OCI-LY7 (cell line): ENCODE measurements at regions not wholly inside any gene's neighbourhood (a gene's known extent, or its start where the extent isn't known, plus 50 kb on each side); places are given as distances from the start of the nearest gene placed in this dataset.

ENCODE experiments used
- BruUV-seq: library from RNA; stranded (reverse); fragments of 400-500 nt; replicated peaks from 2 replicates; lab custom pipeline; 2021; lab: Mats Ljungman, UMichigan
- CTCF ChIA-PET: fragments of 300-600 bp; sonication (Branson Sonifier 250); formaldehyde crosslinking; loops from one replicate; lab custom pipeline; 2022; ENCODE audit warnings: antibody characterized with exemption; ENCODE audit not compliant: unreplicated experiment; lab: Charles Lee
- POLR2A ChIA-PET: fragments of 300-600 bp; sonication (Branson Sonifier 250); formaldehyde crosslinking; loops from one replicate; lab custom pipeline; 2022; ENCODE audit warnings: antibody characterized with exemption; lab: Charles Lee
- DNase-seq: peaks from one replicate; pipeline ENCODE4 v3.0.0-alpha.2; 2015; ENCODE audit warnings: low spot score
- H2AFZ ChIP-seq: fragments of 200-600 bp; sonication (generic), shearing (Covaris generic); 2 replicates; pipeline ENCODE4 v1.6.1; 2014; ENCODE audit warnings: mild to moderate bottlenecking, antibody characterized with exemption, low read length, moderate library complexity
- H3K27ac ChIP-seq: fragments of 200-600 bp; sonication (generic); 2 replicates; pipeline ENCODE4 v1.5.1; 2014; ENCODE audit warnings: mixed run types, low read depth, mild to moderate bottlenecking, moderate library complexity, low read length, inconsistent platforms; ENCODE audit not compliant: poor library complexity, severe bottlenecking
- H3K36me3 ChIP-seq: fragments of 200-600 bp; sonication (generic); 2 replicates; pipeline ENCODE4 v1.6.1; 2014; ENCODE audit warnings: mild to moderate bottlenecking, antibody characterized with exemption, low read length, moderate library complexity, mixed read lengths; ENCODE audit not compliant: insufficient read depth
- H3K4me1 ChIP-seq: fragments of 200-600 bp; sonication (generic); 2 replicates; pipeline ENCODE4 v1.5.1; 2014; ENCODE audit warnings: mild to moderate bottlenecking, low read length; ENCODE audit not compliant: insufficient read depth, poor library complexity, severe bottlenecking
- H3K4me2 ChIP-seq: fragments of 200-600 bp; sonication (generic); 2 replicates; pipeline ENCODE4 v1.6.1; 2014; ENCODE audit warnings: mild to moderate bottlenecking, low read length
- H3K4me3 ChIP-seq: fragments of 200-600 bp; sonication (generic); 2 replicates; pipeline ENCODE4 v1.5.1; 2014; ENCODE audit warnings: mild to moderate bottlenecking, low read depth, low read length; ENCODE audit not compliant: poor library complexity, severe bottlenecking
- H3K79me2 ChIP-seq: fragments of 200-600 bp; sonication (generic); 2 replicates; pipeline ENCODE4 v1.6.1; 2016; ENCODE audit warnings: low read depth, mild to moderate bottlenecking, low read length, moderate library complexity, mixed read lengths; ENCODE audit not compliant: insufficient read depth
- H3K9me2 ChIP-seq: fragments of 200-600 bp; sonication (generic); 2 replicates; pipeline ENCODE4 v1.6.1; 2016; ENCODE audit warnings: mild to moderate bottlenecking, low read length, mixed read lengths; ENCODE audit not compliant: insufficient read depth
- H3K9me3 ChIP-seq: fragments of 200-600 bp; sonication (generic); 2 replicates; pipeline ENCODE4 v1.6.1; 2014; ENCODE audit warnings: mild to moderate bottlenecking, mixed run types, low read length, mixed read lengths
- H4K20me1 ChIP-seq: fragments of 200-600 bp; sonication (generic); 2 replicates; pipeline ENCODE4 v1.6.1; 2014; ENCODE audit warnings: mild to moderate bottlenecking, antibody characterized with exemption, low read length, moderate library complexity, mixed read lengths; ENCODE audit not compliant: insufficient read depth
- CTCF ChIP-seq: fragments of 200-600 bp; sonication (generic); conservative IDR thresholded peaks from 2 replicates; pipeline ENCODE4 v1.5.1; 2014; ENCODE audit warnings: mild to moderate bottlenecking, antibody characterized with exemption, low read length, moderate library complexity, mixed read lengths
- EZH2phosphoT487 ChIP-seq: fragments of 200-600 bp; sonication (generic); IDR thresholded peaks from 2 replicates; pipeline ENCODE4 v1.6.1; 2018; ENCODE audit warnings: low read depth, borderline replicate concordance, mild to moderate bottlenecking, mixed run types, antibody characterized with exemption, low read length, moderate library complexity, mixed read lengths
- intact Hi-C: fragments of 100-400 bp; cut with micrococcal nuclease; formaldehyde crosslinking; loops from one replicate; pipeline ENCODE4 v1.10.0; 2022; ENCODE audit not compliant: unreplicated experiment

GRCh38 chr11:70820311-70820710 is 422.0 kb downstream of the CTTN start:
- POLR2A ChIA-PET: no interaction called here
- H3K36me3 ChIP-seq: no peaks in the 10 kb centered on the region
- CTCF ChIA-PET: interaction anchor here (0.5 kb wide), 1 partner anchor 119 kb away, joined by 3 read pairs; no protein-coding TSS in a partner anchor
- H2AFZ ChIP-seq: no peak overlapping the region
- DNase-seq: no peak
- H3K27ac ChIP-seq: no peak overlapping the region
- no peaks in the 10 kb centered on the region for H3K79me2 ChIP-seq
- no peaks in the 10 kb centered on the region for H3K9me2 ChIP-seq
- H4K20me1 ChIP-seq: no peaks in the 10 kb centered on the region
- H3K9me3 ChIP-seq: no peaks in the 10 kb centered on the region
- intact Hi-C loops: no loop called here
- H3K4me3 ChIP-seq: no peak overlapping the region
- BruUV-seq: no TSS peak
- no peaks in the 10 kb centered on the region for H3K4me1 ChIP-seq
- TF ChIP-seq EZH2phosphoT487 (no peak), CTCF (no peak)
- no peak overlapping the region for H3K4me2 ChIP-seq

DNA sequence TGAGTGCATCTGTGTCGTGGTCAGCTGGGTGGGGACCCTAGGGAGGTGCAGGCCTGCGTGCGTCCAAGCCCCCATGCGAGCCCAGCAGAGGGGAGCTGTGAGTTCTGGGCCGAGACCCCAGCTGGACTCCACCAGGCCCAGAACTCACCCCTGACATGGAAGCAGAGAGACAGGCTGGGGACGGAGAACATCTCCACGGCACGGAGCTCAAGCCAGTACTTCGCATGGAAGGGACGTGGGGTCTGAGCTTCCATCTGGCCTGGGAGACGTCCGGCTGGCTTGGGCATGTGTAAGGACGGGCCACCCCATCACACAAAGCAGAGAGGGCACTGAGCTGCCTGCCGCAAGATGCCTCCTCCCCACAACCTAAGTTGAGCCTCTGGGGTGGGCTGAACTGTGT is 422.4 kb downstream of the CTTN start:
- no peaks in the 10 kb centered on the region for H3K9me2 ChIP-seq
- no peak overlapping the region for H3K4me3 ChIP-seq
- intact Hi-C loops: no loop called here
- no peaks in the 10 kb centered on the region for H3K9me3 ChIP-seq
- no peak overlapping the region for H2AFZ ChIP-seq
- no peaks in the 10 kb centered on the region for H3K36me3 ChIP-seq
- H3K27ac ChIP-seq: no peak overlapping the region
- no TSS peak for BruUV-seq
- H4K20me1 ChIP-seq: no peaks in the 10 kb centered on the region
- no peaks in the 10 kb centered on the region for H3K4me1 ChIP-seq
- no peak for DNase-seq
- TF ChIP-seq EZH2phosphoT487 (no peak), CTCF (no peak)
- ChIA-PET CTCF (no interaction called here), POLR2A (no interaction called here)
- no peak overlapping the region for H3K4me2 ChIP-seq
- H3K79me2 ChIP-seq: no peaks in the 10 kb centered on the region

GRCh38 chr11:70823771-70824170 is 425.4 kb downstream of the CTTN start:
- intact Hi-C loops: no loop called here
- no peak overlapping the region for H3K4me3 ChIP-seq
- no peak overlapping the region for H3K4me2 ChIP-seq
- no peaks in the 10 kb centered on the region for H3K36me3 ChIP-seq
- ChIA-PET CTCF (no interaction called here), POLR2A (no interaction called here)
- no TSS peak for BruUV-seq
- H3K9me2 ChIP-seq: no peaks in the 10 kb centered on the region
- H3K27ac ChIP-seq: no peak overlapping the region
- H3K4me1 ChIP-seq: no peaks in the 10 kb centered on the region
- H3K9me3 ChIP-seq: no peaks in the 10 kb centered on the region
- H2AFZ ChIP-seq: no peak overlapping the region
- DNase-seq: no peak
- H3K79me2 ChIP-seq: no peaks in the 10 kb centered on the region
- TF ChIP-seq CTCF (no peak), EZH2phosphoT487 (no peak)
- H4K20me1 ChIP-seq: no peaks in the 10 kb centered on the region
